Activated gamma-delta T cell treated with Interleukin-2 at 50 U/mL for 16 hours (primary cell): ENCODE measurements at regions not wholly inside any gene's neighbourhood (a gene's known extent, or its start where the extent isn't known, plus 50 kb on each side); places are given as distances from the start of the nearest gene placed in this dataset.

Experiments
- DNase-seq: peaks from one replicate; pipeline ENCODE4 v3.0.0-alpha.2; 2020

GRCh38 chr10:131760416-131761166 lies 140.2 kb upstream of the PPP2R2D start:
- DNase-seq, result no peak

GRCh38 chr10:131762789-131763696 lies 137.8 kb upstream of the PPP2R2D start:
- DNase-seq, result no peak

GRCh38 chr10:131764929-131765328 lies 135.9 kb upstream of the PPP2R2D start:
- no peak for DNase-seq

- DNase-seq, result no peak
These were observed 134.7 kb upstream of the PPP2R2D start for GRCh38 chr10:131766096-131766495.

- DNase-seq, result no peak
These were observed 133.1 kb upstream of the PPP2R2D start for GRCh38 chr10:131767716-131768115.

- DNase-seq, result no peak
These were observed 131.0 kb upstream of the PPP2R2D start for GRCh38 chr10:131769571-131770410.

GRCh38 chr10:131770946-131771633 lies 129.7 kb upstream of the PPP2R2D start:
- DNase-seq, result no peak

- DNase-seq, result no peak
These were observed 129.0 kb upstream of the PPP2R2D start for GRCh38 chr10:131771634-131772358.

GRCh38 chr10:131772441-131772840 lies 128.4 kb upstream of the PPP2R2D start:
- no peak for DNase-seq

GRCh38 chr10:131773370-131774343 lies 127.2 kb upstream of the PPP2R2D start:
- DNase-seq, result no peak

- no peak for DNase-seq
These were observed 126.1 kb upstream of the PPP2R2D start for GRCh38 chr10:131774681-131775085.

- no peak for DNase-seq
These were observed 125.4 kb upstream of the PPP2R2D start for GRCh38 chr10:131775433-131775832.

GRCh38 chr10:131775833-131776232 lies 125.0 kb upstream of the PPP2R2D start:
- DNase-seq, result no peak

- DNase-seq, result no peak
These were observed 124.3 kb upstream of the PPP2R2D start for GRCh38 chr10:131776496-131776895.

- DNase-seq, result no peak
These were observed 123.6 kb upstream of the PPP2R2D start for GRCh38 chr10:131777162-131777561.

- no peak for DNase-seq
These were observed 122.9 kb upstream of the PPP2R2D start for GRCh38 chr10:131777921-131778320.

- DNase-seq, result no peak
These were observed 122.4 kb upstream of the PPP2R2D start for GRCh38 chr10:131778385-131778784.

GRCh38 chr10:131778842-131779241 lies 122.0 kb upstream of the PPP2R2D start:
- no peak for DNase-seq

GRCh38 chr10:131779661-131780394 lies 121.0 kb upstream of the PPP2R2D start:
- no peak for DNase-seq

GRCh38 chr10:131781076-131781475 lies 119.7 kb upstream of the PPP2R2D start:
- no peak for DNase-seq
